ENCODE measurements at regions not wholly inside any gene's neighbourhood (a gene's known extent, or its start where the extent isn't known, plus 50 kb on each side); places are given as distances from the start of the nearest gene placed in this dataset.

- no peak overlapping the region for H2AFZ ChIP-seq (ENCODE audit: insufficient read depth, low read depth, low read length, poor library complexity, severe bottlenecking)
- H3K27ac ChIP-seq (ENCODE audit: low read length in 2 of 2): no peak overlapping the region
- peaks cover 2% of the 10 kb centered on the region for H3K27me3 Mint-ChIP-seq
- H3K4me1 ChIP-seq (ENCODE audit: control insufficient read depth in 2 of 2, insufficient read depth in 2 of 2, low read length in 2 of 2): no peaks in the 10 kb centered on the region
- no peaks in the 10 kb centered on the region for H3K79me2 ChIP-seq (ENCODE audit: control insufficient read depth, insufficient read depth, low read length)
- ChIA-PET CTCF (no interaction called here), POLR2A (no interaction called here)
- peaks cover 8 to 19% (median 11%) of the 10 kb centered on the region in 3 donors for H3K9me3 ChIP-seq (ENCODE audit: control extremely low read depth in 1 of 3, control insufficient read depth in 2 of 3, insufficient read depth in 1 of 3, low read length in 2 of 3)
- H3K4me2 ChIP-seq (replicated peaks; ENCODE audit: low read depth, low read length, poor library complexity, severe bottlenecking): no peak overlapping the region
- no peak overlapping the region for H3K9ac ChIP-seq (ENCODE audit: low read length)
- no peak overlapping the region for H3K27ac Mint-ChIP-seq
- no peak overlapping the region for H3K4me3 ChIP-seq (ENCODE audit: control extremely low read depth in 1 of 5, extremely low read depth in 1 of 5, insufficient read depth in 1 of 5, low read depth in 2 of 5, low read length in 4 of 5)
- TF ChIP-seq EZH2 (IDR thresholded peaks at IDR 0.05; ENCODE audit: borderline replicate concordance, insufficient read depth, low read depth, low read length, poor library complexity, severe bottlenecking): no peak
- TF ChIP-seq CTCF (IDR thresholded peaks at IDR 0.05): no peak
- no peak for DNase-seq
- no peaks in the 10 kb centered on the region for H3K36me3 ChIP-seq (replicated peaks in 1 of 2; ENCODE audit: control extremely low read depth in 1 of 2, control insufficient read depth in 1 of 2, extremely low read depth in 1 of 2, insufficient read depth in 2 of 2, low read length in 1 of 2)
- ATAC-seq (ENCODE audit: low read depth): no peak
- intact Hi-C loops (cut with micrococcal nuclease): no loop called here
- no peak overlapping the region for H3K4me3 Mint-ChIP-seq
- no peaks in the 10 kb centered on the region for H3K4me1 Mint-ChIP-seq
- peaks cover 8% of the 10 kb centered on the region for H3K9me3 Mint-ChIP-seq (ENCODE audit: insufficient read depth)
- H4K20me1 ChIP-seq (ENCODE audit: control insufficient read depth, insufficient read depth, low read length, poor library complexity, severe bottlenecking): no peaks in the 10 kb centered on the region
- no peaks in the 10 kb centered on the region for H3K27me3 ChIP-seq (replicated peaks in 1 of 4; ENCODE audit: control extremely low read depth in 1 of 4, control insufficient read depth in 3 of 4, insufficient read depth in 4 of 4, low read length in 3 of 4)
- 94% methylated on average over 5 of the region's 8 CpGs for WGBS (ENCODE audit: insufficient coverage)
Observed at GRCh38 chr22:48234011-48234410, 1471.6 kb downstream of the TBC1D22A start.

GRCh38 chr22:48233586-48233985 is 1471.1 kb downstream of the TBC1D22A start:
- H3K27ac ChIP-seq (ENCODE audit: low read length in 2 of 2): no peak overlapping the region
- DNase-seq (no peak), ATAC-seq (ENCODE audit: low read depth) (no peak)
- TF ChIP-seq CTCF (IDR thresholded peaks at IDR 0.05) (no peak), EZH2 (IDR thresholded peaks at IDR 0.05; ENCODE audit: borderline replicate concordance, insufficient read depth, low read depth, low read length, poor library complexity, severe bottlenecking) (no peak)
- intact Hi-C loops (cut with micrococcal nuclease): no loop called here
- Mint-ChIP-seq H3K27ac (no peak overlapping the region), H3K4me1 (no peaks in the 10 kb centered on the region), H3K9me3 (ENCODE audit: insufficient read depth) (peaks cover 8% of the 10 kb centered on the region), H3K4me3 (no peak overlapping the region), H3K27me3 (peaks cover 6% of the 10 kb centered on the region)
- H3K27me3 ChIP-seq (replicated peaks in 1 of 4; ENCODE audit: control extremely low read depth in 1 of 4, control insufficient read depth in 3 of 4, insufficient read depth in 4 of 4, low read length in 3 of 4): no peaks in the 10 kb centered on the region
- no peak overlapping the region for H3K4me2 ChIP-seq (replicated peaks; ENCODE audit: low read depth, low read length, poor library complexity, severe bottlenecking)
- H3K4me3 ChIP-seq (ENCODE audit: control extremely low read depth in 1 of 5, extremely low read depth in 1 of 5, insufficient read depth in 1 of 5, low read depth in 2 of 5, low read length in 4 of 5): no peak overlapping the region
- no CpG with 5 or more reads among the region's 1 CpG for WGBS (ENCODE audit: insufficient coverage)
- no peaks in the 10 kb centered on the region for H4K20me1 ChIP-seq (ENCODE audit: control insufficient read depth, insufficient read depth, low read length, poor library complexity, severe bottlenecking)
- ChIA-PET POLR2A (no interaction called here), CTCF (no interaction called here)
- no peak overlapping the region for H3K9ac ChIP-seq (ENCODE audit: low read length)
- no peak overlapping the region for H2AFZ ChIP-seq (ENCODE audit: insufficient read depth, low read depth, low read length, poor library complexity, severe bottlenecking)
- no peaks in the 10 kb centered on the region for H3K4me1 ChIP-seq (ENCODE audit: control insufficient read depth in 2 of 2, insufficient read depth in 2 of 2, low read length in 2 of 2)
- peaks cover 8 to 15% (median 11%) of the 10 kb centered on the region in 3 donors for H3K9me3 ChIP-seq (ENCODE audit: control extremely low read depth in 1 of 3, control insufficient read depth in 2 of 3, insufficient read depth in 1 of 3, low read length in 2 of 3)
- H3K79me2 ChIP-seq (ENCODE audit: control insufficient read depth, insufficient read depth, low read length): no peaks in the 10 kb centered on the region
- H3K36me3 ChIP-seq (replicated peaks in 1 of 2; ENCODE audit: control extremely low read depth in 1 of 2, control insufficient read depth in 1 of 2, extremely low read depth in 1 of 2, insufficient read depth in 2 of 2, low read length in 1 of 2): no peaks in the 10 kb centered on the region
